ENCODE measurements at regions not wholly inside any gene's neighbourhood (a gene's known extent, or its start where the extent isn't known, plus 50 kb on each side); places are given as distances from the start of the nearest gene placed in this dataset.

DNA sequence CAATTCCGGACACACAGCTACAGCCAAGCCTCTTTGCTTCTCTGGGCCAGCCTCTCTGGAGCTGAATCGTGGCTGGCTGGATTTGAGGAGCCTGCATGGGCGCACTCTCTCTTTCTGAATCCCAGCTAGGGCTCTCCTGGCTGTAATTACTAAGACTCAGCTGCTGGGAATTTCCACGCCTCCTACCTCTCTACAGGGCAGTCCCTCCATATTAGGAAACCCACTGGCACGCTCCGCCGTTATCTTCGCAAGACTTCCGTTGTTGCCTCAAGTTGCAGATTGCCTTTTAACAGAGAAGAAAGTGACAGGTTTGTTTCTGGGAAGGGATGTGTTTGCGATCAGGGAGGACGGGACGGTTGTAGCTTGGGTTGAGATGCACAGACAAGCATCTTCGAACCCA, 188.4 kb upstream of the NLRP1 start:
- Histone ChIP-seq H3K9ac (ENCODE audit: low read length) (no peak overlapping the region), H3K4me3 (ENCODE audit: insufficient read depth, low read length, poor library complexity, severe bottlenecking) (no peak overlapping the region), H3K27ac (ENCODE audit: low read depth, low read length) (no peak overlapping the region), H2AFZ (ENCODE audit: low read depth, low read length, severe bottlenecking) (no peak overlapping the region), H3F3A (ENCODE audit: insufficient read depth) (no peaks in the 10 kb centered on the region), H3K9me2 (replicated peaks; ENCODE audit: insufficient read depth, low read length) (no peaks in the 10 kb centered on the region), H3K9me3 (ENCODE audit: insufficient read depth, low read length) (no peaks in the 10 kb centered on the region), H4K20me1 (ENCODE audit: low read depth, low read length) (no peaks in the 10 kb centered on the region), H3K4me2 (ENCODE audit: low read depth, low read length, poor library complexity, severe bottlenecking) (no peak overlapping the region), H3K27me3 (ENCODE audit: low read length) (no peaks in the 10 kb centered on the region), H3K79me2 (ENCODE audit: insufficient read depth, low read length) (no peaks in the 10 kb centered on the region), H3K36me3 (ENCODE audit: low read length) (no peaks in the 10 kb centered on the region)
- TF ChIP-seq EZH2phosphoT487 (conservative IDR thresholded peaks at IDR 0.05; ENCODE audit: low read length), result no peak
- TF ChIP-seq, protein P1, sequence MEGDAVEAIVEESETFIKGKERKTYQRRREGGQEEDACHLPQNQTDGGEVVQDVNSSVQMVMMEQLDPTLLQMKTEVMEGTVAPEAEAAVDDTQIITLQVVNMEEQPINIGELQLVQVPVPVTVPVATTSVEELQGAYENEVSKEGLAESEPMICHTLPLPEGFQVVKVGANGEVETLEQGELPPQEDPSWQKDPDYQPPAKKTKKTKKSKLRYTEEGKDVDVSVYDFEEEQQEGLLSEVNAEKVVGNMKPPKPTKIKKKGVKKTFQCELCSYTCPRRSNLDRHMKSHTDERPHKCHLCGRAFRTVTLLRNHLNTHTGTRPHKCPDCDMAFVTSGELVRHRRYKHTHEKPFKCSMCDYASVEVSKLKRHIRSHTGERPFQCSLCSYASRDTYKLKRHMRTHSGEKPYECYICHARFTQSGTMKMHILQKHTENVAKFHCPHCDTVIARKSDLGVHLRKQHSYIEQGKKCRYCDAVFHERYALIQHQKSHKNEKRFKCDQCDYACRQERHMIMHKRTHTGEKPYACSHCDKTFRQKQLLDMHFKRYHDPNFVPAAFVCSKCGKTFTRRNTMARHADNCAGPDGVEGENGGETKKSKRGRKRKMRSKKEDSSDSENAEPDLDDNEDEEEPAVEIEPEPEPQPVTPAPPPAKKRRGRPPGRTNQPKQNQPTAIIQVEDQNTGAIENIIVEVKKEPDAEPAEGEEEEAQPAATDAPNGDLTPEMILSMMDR (IDR thresholded peaks at IDR 0.05; ENCODE audit: insufficient read depth, low read length, poor library complexity, severe bottlenecking), result no peak

DNA sequence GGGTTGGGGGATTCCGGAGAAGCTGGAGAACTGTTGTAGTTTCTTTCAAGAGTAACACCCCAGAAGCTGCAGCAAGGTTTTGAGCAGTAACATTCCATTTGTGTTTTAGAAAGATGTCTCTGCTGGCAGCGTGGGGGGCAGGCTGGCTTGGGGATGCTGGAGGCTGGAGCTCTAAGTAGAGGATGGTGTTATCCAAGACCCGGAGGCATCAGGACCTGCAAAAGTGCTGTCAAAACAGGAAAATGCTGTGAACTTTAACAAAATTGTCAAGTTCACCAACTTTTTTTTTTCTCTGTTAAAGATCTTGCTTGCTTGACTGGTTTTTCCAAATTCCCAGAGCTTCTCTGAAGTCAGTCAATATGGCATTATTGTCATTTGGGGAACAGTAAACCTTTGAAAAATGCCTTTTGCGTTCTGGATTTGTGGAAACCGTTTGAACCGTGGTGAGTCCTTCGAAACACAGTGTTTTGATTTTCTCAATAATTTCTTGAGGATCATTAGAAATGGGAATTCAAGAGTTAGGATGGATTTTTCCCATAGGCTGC, 189.6 kb upstream of the NLRP1 start:
- Histone ChIP-seq H2AFZ (ENCODE audit: low read depth, low read length, severe bottlenecking) (no peak overlapping the region), H3K79me2 (ENCODE audit: insufficient read depth, low read length) (no peaks in the 10 kb centered on the region), H3K27ac (ENCODE audit: low read depth, low read length) (no peak overlapping the region), H3K36me3 (ENCODE audit: low read length) (no peaks in the 10 kb centered on the region), H3F3A (ENCODE audit: insufficient read depth) (no peaks in the 10 kb centered on the region), H3K27me3 (ENCODE audit: low read length) (no peaks in the 10 kb centered on the region), H3K9me2 (replicated peaks; ENCODE audit: insufficient read depth, low read length) (no peaks in the 10 kb centered on the region), H4K20me1 (ENCODE audit: low read depth, low read length) (no peaks in the 10 kb centered on the region), H3K9ac (ENCODE audit: low read length) (no peak overlapping the region), H3K9me3 (ENCODE audit: insufficient read depth, low read length) (no peaks in the 10 kb centered on the region), H3K4me3 (ENCODE audit: insufficient read depth, low read length, poor library complexity, severe bottlenecking) (no peak overlapping the region), H3K4me2 (ENCODE audit: low read depth, low read length, poor library complexity, severe bottlenecking) (no peak overlapping the region)
- TF ChIP-seq, protein P1 (IDR thresholded peaks at IDR 0.05; ENCODE audit: insufficient read depth, low read length, poor library complexity, severe bottlenecking), result no peak
- no peak for TF ChIP-seq EZH2phosphoT487 (conservative IDR thresholded peaks at IDR 0.05; ENCODE audit: low read length)

GRCh38 chr17:5775098-5775497, 190.8 kb upstream of the NLRP1 start:
- no peak overlapping the region for H3K4me3 ChIP-seq (ENCODE audit: insufficient read depth, low read length, poor library complexity, severe bottlenecking)
- no peaks in the 10 kb centered on the region for H3K9me2 ChIP-seq (replicated peaks; ENCODE audit: insufficient read depth, low read length)
- H3K27me3 ChIP-seq (ENCODE audit: low read length), result no peaks in the 10 kb centered on the region
- H3K9ac ChIP-seq (ENCODE audit: low read length), result no peak overlapping the region
- no peak overlapping the region for H2AFZ ChIP-seq (ENCODE audit: low read depth, low read length, severe bottlenecking)
- H3K4me2 ChIP-seq (ENCODE audit: low read depth, low read length, poor library complexity, severe bottlenecking), result no peak overlapping the region
- no peak overlapping the region for H3K27ac ChIP-seq (ENCODE audit: low read depth, low read length)
- H4K20me1 ChIP-seq (ENCODE audit: low read depth, low read length), result no peaks in the 10 kb centered on the region
- H3K79me2 ChIP-seq (ENCODE audit: insufficient read depth, low read length), result no peaks in the 10 kb centered on the region
- no peaks in the 10 kb centered on the region for H3K36me3 ChIP-seq (ENCODE audit: low read length)
- no peaks in the 10 kb centered on the region for H3K9me3 ChIP-seq (ENCODE audit: insufficient read depth, low read length)
- H3F3A ChIP-seq (ENCODE audit: insufficient read depth), result no peaks in the 10 kb centered on the region
- no peak for TF ChIP-seq EZH2phosphoT487 (conservative IDR thresholded peaks at IDR 0.05; ENCODE audit: low read length)
- TF ChIP-seq, protein P1 (IDR thresholded peaks at IDR 0.05; ENCODE audit: insufficient read depth, low read length, poor library complexity, severe bottlenecking), result no peak

Measured in SU-DHL-6 (cell line).